ENCODE measurements at regions not wholly inside any gene's neighbourhood (a gene's known extent, or its start where the extent isn't known, plus 50 kb on each side); places are given as distances from the start of the nearest gene placed in this dataset.

DNA sequence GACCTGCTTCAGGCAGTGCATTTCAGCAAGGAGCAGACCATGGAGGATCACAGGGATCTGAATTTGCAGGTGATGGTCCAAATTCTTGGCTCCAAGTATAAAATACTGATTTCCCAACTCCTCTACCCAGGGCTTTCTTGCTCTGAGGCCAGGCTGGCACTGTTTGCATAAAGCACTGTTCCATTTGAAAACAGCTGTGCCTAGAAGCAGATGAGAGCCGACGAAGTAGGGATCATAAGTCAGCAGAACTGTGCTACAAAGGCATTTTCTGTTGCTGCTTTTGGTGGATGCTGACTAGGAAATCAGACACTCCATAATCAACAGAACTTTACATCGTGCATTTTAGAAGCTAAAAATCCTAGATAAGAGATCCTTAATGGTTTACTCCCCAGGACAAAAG is 126.4 kb downstream of the MAT2B start:
- TF ChIP-seq, protein P1, sequence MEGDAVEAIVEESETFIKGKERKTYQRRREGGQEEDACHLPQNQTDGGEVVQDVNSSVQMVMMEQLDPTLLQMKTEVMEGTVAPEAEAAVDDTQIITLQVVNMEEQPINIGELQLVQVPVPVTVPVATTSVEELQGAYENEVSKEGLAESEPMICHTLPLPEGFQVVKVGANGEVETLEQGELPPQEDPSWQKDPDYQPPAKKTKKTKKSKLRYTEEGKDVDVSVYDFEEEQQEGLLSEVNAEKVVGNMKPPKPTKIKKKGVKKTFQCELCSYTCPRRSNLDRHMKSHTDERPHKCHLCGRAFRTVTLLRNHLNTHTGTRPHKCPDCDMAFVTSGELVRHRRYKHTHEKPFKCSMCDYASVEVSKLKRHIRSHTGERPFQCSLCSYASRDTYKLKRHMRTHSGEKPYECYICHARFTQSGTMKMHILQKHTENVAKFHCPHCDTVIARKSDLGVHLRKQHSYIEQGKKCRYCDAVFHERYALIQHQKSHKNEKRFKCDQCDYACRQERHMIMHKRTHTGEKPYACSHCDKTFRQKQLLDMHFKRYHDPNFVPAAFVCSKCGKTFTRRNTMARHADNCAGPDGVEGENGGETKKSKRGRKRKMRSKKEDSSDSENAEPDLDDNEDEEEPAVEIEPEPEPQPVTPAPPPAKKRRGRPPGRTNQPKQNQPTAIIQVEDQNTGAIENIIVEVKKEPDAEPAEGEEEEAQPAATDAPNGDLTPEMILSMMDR (IDR thresholded peaks at IDR 0.05 in 4 of 5, conservative IDR thresholded peaks at IDR 0.05 in 1 of 5), result no peak
- no peak for TF ChIP-seq POLR2A (IDR thresholded peaks at IDR 0.05)

Data from gastrocnemius medialis (tissue), 4 donors.